ENCODE measurements at regions not wholly inside any gene's neighbourhood (a gene's known extent, or its start where the extent isn't known, plus 50 kb on each side); places are given as distances from the start of the nearest gene placed in this dataset.
A peak's percentile ranks its signal among the peaks of the same experiment; 100 is the strongest.

- Mint-ChIP-seq H3K27me3 (no peaks in the 10 kb centered on the region), H3K4me3 (no peak overlapping the region), H3K27ac (no peak overlapping the region), H3K4me1 (ENCODE audit: low read depth) (no peaks in the 10 kb centered on the region), H3K36me3 (ENCODE audit: low read depth) (no peaks in the 10 kb centered on the region), H3K9me3 (no peaks in the 10 kb centered on the region)
- DNase-seq, result no peak
Measured at GRCh38 chr6:8995156-8995555, 559.8 kb upstream of the SLC35B3 start.

DNA sequence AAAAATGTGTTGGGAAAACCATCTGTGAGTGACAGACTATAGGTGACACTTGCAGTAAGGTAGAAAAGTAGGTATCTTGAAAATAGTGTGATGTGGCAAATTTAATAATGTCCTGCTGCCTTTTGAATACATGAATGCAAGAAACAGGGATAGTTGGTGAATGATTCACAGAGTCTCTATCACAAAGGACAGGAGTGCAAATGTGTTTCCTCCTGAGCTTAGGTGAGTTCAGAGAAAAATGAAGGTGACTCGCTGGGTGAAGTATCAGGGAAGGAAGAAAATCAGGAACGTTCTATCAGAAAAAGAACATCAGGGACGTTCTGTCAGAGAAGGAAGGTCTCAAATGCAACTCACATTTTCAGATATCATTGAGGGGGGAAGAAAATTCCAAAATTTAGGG, 557.8 kb upstream of the SLC35B3 start:
- no peak for DNase-seq

GRCh38 chr6:8991844-8992243, 556.5 kb upstream of the SLC35B3 start:
- H3K27ac Mint-ChIP-seq, result no peak overlapping the region
- H3K27me3 Mint-ChIP-seq, result peaks cover 8% of the 10 kb centered on the region
- no peaks in the 10 kb centered on the region for H3K36me3 Mint-ChIP-seq (ENCODE audit: low read depth)
- H3K9me3 Mint-ChIP-seq, result no peaks in the 10 kb centered on the region
- H3K4me1 Mint-ChIP-seq (ENCODE audit: low read depth), result no peaks in the 10 kb centered on the region
- no peak for DNase-seq
- H3K4me3 Mint-ChIP-seq, result no peak overlapping the region

More for the DNA sequence above, 557.8 kb upstream of the SLC35B3 start:
- Mint-ChIP-seq H3K36me3 (ENCODE audit: low read depth) (no peaks in the 10 kb centered on the region), H3K9me3 (no peaks in the 10 kb centered on the region), H3K4me3 (no peak overlapping the region), H3K27ac (no peak overlapping the region), H3K4me1 (ENCODE audit: low read depth) (no peaks in the 10 kb centered on the region), H3K27me3 (no peaks in the 10 kb centered on the region)

DNA sequence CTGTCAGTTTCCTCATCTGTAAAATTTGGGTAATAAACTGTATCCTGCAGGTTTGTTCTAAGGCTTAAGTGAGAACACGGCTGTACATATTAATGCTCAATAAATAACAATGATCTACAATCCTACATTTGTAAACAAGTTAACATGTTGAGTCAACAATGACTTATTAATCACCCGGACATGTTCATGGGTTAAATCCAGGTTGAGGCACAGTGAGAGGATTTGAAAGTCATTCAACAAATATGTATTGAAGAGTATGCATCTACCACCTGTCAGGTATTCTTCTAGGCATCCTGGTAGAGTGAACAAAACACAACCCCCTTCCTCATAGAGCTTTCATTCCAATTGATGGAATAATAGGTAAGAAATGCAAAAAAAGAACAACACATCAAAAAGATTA, 554.7 kb upstream of the SLC35B3 start:
- H3K9me3 Mint-ChIP-seq, result no peaks in the 10 kb centered on the region
- H3K27ac Mint-ChIP-seq, result no peak overlapping the region
- no peak overlapping the region for H3K4me3 Mint-ChIP-seq
- H3K36me3 Mint-ChIP-seq (ENCODE audit: low read depth), result no peaks in the 10 kb centered on the region
- no peak for DNase-seq
- H3K27me3 Mint-ChIP-seq, result peaks cover 8% of the 10 kb centered on the region
- H3K4me1 Mint-ChIP-seq (ENCODE audit: low read depth), result no peaks in the 10 kb centered on the region

DNA sequence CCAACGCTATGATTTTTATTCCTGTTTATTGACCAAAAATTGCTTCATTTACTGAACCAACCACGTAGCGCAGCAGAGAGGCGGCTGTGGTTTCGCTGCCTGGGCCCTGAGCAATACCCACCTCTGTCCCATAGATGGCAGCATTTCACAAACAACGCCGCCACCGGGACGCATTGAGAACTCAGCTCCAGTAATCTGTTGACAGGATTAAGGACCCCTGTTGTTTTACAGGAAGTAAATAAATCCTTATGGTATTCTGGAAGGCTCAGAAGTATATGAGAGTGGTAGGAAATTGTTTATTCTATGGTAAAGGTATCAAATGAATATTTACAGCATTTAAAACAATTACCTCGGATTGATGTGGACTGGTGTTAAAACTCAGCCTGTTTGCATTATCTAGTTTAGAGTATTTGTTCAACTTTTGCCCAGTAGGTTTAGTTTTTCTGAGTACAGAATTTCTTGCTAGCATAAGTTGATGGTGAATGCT, 547.9 kb upstream of the SLC35B3 start:
- no peak overlapping the region for H3K27ac Mint-ChIP-seq
- H3K4me1 Mint-ChIP-seq (ENCODE audit: low read depth), result peaks cover 2% of the 10 kb centered on the region
- H3K4me3 Mint-ChIP-seq, result no peak overlapping the region
- DNase-seq, result peak; percentile 63
- no peaks in the 10 kb centered on the region for H3K9me3 Mint-ChIP-seq
- peaks cover 23% of the 10 kb centered on the region for H3K27me3 Mint-ChIP-seq
- H3K36me3 Mint-ChIP-seq (ENCODE audit: low read depth), result no peaks in the 10 kb centered on the region

DNA sequence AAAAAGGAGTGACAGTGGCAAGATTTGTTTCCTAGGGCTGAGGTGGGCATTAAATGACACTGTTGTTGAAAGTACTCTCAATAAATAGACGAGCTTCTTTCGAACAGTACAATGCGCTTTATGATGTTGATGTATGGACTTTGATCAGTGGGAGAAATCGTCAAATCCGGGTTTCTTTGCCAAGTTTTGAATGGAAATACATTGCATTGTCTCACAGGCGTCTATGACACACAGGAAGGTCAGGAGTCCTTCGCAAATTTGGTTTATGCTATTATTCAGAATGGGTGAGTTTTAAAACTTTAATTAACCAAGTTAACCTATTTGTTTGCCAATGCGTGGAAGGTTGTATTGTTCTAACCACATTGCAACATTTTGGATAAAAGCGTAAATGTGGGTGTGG, 547.3 kb upstream of the SLC35B3 start:
- H3K4me3 Mint-ChIP-seq, result no peak overlapping the region
- no peaks in the 10 kb centered on the region for H3K36me3 Mint-ChIP-seq (ENCODE audit: low read depth)
- H3K27me3 Mint-ChIP-seq, result peaks cover 21% of the 10 kb centered on the region
- H3K27ac Mint-ChIP-seq, result no peak overlapping the region
- H3K9me3 Mint-ChIP-seq, result no peaks in the 10 kb centered on the region
- peaks cover 2% of the 10 kb centered on the region for H3K4me1 Mint-ChIP-seq (ENCODE audit: low read depth)
- DNase-seq, result no peak

- Mint-ChIP-seq H3K27ac (no peak overlapping the region), H3K36me3 (ENCODE audit: low read depth) (no peaks in the 10 kb centered on the region), H3K4me3 (no peak overlapping the region), H3K4me1 (ENCODE audit: low read depth) (no peaks in the 10 kb centered on the region), H3K9me3 (peaks cover 10% of the 10 kb centered on the region), H3K27me3 (peaks cover 2% of the 10 kb centered on the region)
- DNase-seq, result no peak
Measured at GRCh38 chr6:8973395-8973794, 538.0 kb upstream of the SLC35B3 start.

GRCh38 chr6:8969747-8970146, 534.4 kb upstream of the SLC35B3 start:
- Mint-ChIP-seq H3K4me1 (ENCODE audit: low read depth) (no peaks in the 10 kb centered on the region), H3K9me3 (peaks cover 12% of the 10 kb centered on the region), H3K4me3 (no peak overlapping the region), H3K27ac (no peak overlapping the region), H3K36me3 (ENCODE audit: low read depth) (no peaks in the 10 kb centered on the region), H3K27me3 (peaks cover 2% of the 10 kb centered on the region)
- no peak for DNase-seq

GRCh38 chr6:8958894-8959511, 523.7 kb upstream of the SLC35B3 start:
- Mint-ChIP-seq H3K9me3 (no peaks in the 10 kb centered on the region), H3K4me1 (ENCODE audit: low read depth) (no peaks in the 10 kb centered on the region), H3K4me3 (no peak overlapping the region), H3K27me3 (no peaks in the 10 kb centered on the region), H3K27ac (no peak overlapping the region), H3K36me3 (ENCODE audit: low read depth) (no peaks in the 10 kb centered on the region)
- DNase-seq, result no peak

DNA sequence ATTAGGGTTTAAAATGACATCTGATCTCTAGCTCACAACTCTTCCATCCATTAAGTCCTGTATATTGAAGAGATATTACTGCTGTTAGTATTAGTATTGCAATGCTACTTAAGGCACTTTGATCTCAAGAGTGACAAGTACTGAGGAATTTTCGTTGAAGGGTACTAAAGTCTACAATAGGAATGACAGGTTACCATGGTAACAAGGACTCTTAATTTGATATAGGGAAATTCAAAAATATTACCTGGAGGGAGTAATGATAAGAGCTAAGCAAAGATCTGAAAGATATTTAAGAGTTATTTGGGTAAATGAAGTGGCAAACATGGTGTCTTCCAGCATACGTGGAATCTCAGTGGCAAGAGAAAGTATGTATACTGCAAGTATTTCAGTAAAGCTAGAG, 518.0 kb upstream of the SLC35B3 start:
- no peak for DNase-seq
- Mint-ChIP-seq H3K4me3 (no peak overlapping the region), H3K4me1 (ENCODE audit: low read depth) (no peaks in the 10 kb centered on the region), H3K27me3 (peaks cover 4% of the 10 kb centered on the region), H3K36me3 (ENCODE audit: low read depth) (no peaks in the 10 kb centered on the region), H3K9me3 (no peaks in the 10 kb centered on the region), H3K27ac (no peak overlapping the region)

DNA sequence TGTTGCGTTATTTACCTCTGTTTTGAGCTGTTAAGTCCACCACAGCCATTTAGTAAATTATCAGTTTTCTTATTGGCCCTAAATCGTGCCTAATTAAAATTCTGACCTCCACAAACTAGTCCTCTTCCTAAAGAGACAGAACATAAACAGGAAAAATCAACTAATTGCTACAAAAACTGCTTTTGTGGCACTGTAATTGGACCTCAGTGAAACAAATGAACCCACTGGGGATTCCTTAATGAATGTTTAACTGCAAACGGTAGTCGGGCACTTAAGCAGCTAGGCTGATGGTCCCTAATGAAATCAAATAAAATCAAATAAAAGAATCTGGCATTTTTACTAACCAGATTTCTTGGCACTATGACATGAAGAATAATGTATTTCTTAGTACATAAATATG, 513.4 kb upstream of the SLC35B3 start:
- H3K4me1 Mint-ChIP-seq (ENCODE audit: low read depth), result no peaks in the 10 kb centered on the region
- H3K4me3 Mint-ChIP-seq, result no peak overlapping the region
- DNase-seq, result no peak
- H3K36me3 Mint-ChIP-seq (ENCODE audit: low read depth), result no peaks in the 10 kb centered on the region
- no peaks in the 10 kb centered on the region for H3K9me3 Mint-ChIP-seq
- no peak overlapping the region for H3K27ac Mint-ChIP-seq
- peaks cover 4% of the 10 kb centered on the region for H3K27me3 Mint-ChIP-seq

- no peaks in the 10 kb centered on the region for H3K36me3 Mint-ChIP-seq (ENCODE audit: low read depth)
- no peaks in the 10 kb centered on the region for H3K9me3 Mint-ChIP-seq
- H3K4me3 Mint-ChIP-seq, result no peak overlapping the region
- peaks cover 4% of the 10 kb centered on the region for H3K27me3 Mint-ChIP-seq
- H3K27ac Mint-ChIP-seq, result no peak overlapping the region
- H3K4me1 Mint-ChIP-seq (ENCODE audit: low read depth), result no peaks in the 10 kb centered on the region
- DNase-seq, result no peak
Measured at GRCh38 chr6:8947900-8948299, 512.6 kb upstream of the SLC35B3 start.

- DNase-seq, result no peak
- H3K9me3 Mint-ChIP-seq, result no peaks in the 10 kb centered on the region
- no peaks in the 10 kb centered on the region for H3K36me3 Mint-ChIP-seq (ENCODE audit: low read depth)
- no peak overlapping the region for H3K4me3 Mint-ChIP-seq
- peaks cover 1% of the 10 kb centered on the region for H3K27me3 Mint-ChIP-seq
- H3K4me1 Mint-ChIP-seq (ENCODE audit: low read depth), result no peaks in the 10 kb centered on the region
- no peak overlapping the region for H3K27ac Mint-ChIP-seq
Measured at GRCh38 chr6:8944548-8944947, 509.2 kb upstream of the SLC35B3 start.

DNA sequence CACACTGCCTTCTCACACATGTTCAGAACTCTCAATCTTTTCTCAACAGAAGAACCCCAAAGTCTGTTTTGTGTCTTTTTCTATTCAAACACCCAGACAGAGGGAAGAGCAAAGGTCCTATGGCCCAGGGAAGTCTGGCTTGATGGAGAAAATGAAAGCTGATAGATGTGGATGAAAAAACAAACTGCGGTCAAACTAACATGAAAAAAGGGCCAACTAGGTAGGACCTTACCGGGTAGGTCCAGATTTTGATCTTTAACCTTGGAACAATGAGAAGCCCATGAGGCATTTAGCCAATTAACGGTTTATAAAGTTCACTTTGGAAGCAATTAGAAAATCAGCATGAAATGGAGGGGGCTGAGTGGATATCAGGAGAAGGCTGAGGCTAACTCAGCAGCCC, 507.7 kb upstream of the SLC35B3 start:
- H3K4me1 Mint-ChIP-seq (ENCODE audit: low read depth), result no peaks in the 10 kb centered on the region
- H3K36me3 Mint-ChIP-seq (ENCODE audit: low read depth), result no peaks in the 10 kb centered on the region
- no peaks in the 10 kb centered on the region for H3K27me3 Mint-ChIP-seq
- no peak overlapping the region for H3K27ac Mint-ChIP-seq
- H3K4me3 Mint-ChIP-seq, result no peak overlapping the region
- no peak for DNase-seq
- H3K9me3 Mint-ChIP-seq, result no peaks in the 10 kb centered on the region

- H3K27me3 Mint-ChIP-seq, result no peaks in the 10 kb centered on the region
- no peaks in the 10 kb centered on the region for H3K9me3 Mint-ChIP-seq
- no peak for DNase-seq
- no peaks in the 10 kb centered on the region for H3K36me3 Mint-ChIP-seq (ENCODE audit: low read depth)
- no peaks in the 10 kb centered on the region for H3K4me1 Mint-ChIP-seq (ENCODE audit: low read depth)
- H3K4me3 Mint-ChIP-seq, result no peak overlapping the region
- no peak overlapping the region for H3K27ac Mint-ChIP-seq
Measured at GRCh38 chr6:8941577-8941976, 506.2 kb upstream of the SLC35B3 start.

GRCh38 chr6:8940356-8940755, 505.0 kb upstream of the SLC35B3 start:
- DNase-seq, result no peak
- H3K4me1 Mint-ChIP-seq (ENCODE audit: low read depth), result no peaks in the 10 kb centered on the region
- no peaks in the 10 kb centered on the region for H3K36me3 Mint-ChIP-seq (ENCODE audit: low read depth)
- no peaks in the 10 kb centered on the region for H3K27me3 Mint-ChIP-seq
- no peak overlapping the region for H3K27ac Mint-ChIP-seq
- no peaks in the 10 kb centered on the region for H3K9me3 Mint-ChIP-seq
- H3K4me3 Mint-ChIP-seq, result no peak overlapping the region

Measured in activated T-cell treated with anti-CD3 and anti-CD28 coated beads, Interleukin-2, amount 50 U/mL, for 24 hours (primary cell).